NCI-H2029 (cell line): ENCODE measurements at regions not wholly inside any gene's neighbourhood (a gene's known extent, or its start where the extent isn't known, plus 50 kb on each side); places are given as distances from the start of the nearest gene placed in this dataset.

ENCODE experiments used
- DNase-seq: peaks from one replicate; lab custom pipeline; 2025; lab: John Stamatoyannopoulos, UW

DNA sequence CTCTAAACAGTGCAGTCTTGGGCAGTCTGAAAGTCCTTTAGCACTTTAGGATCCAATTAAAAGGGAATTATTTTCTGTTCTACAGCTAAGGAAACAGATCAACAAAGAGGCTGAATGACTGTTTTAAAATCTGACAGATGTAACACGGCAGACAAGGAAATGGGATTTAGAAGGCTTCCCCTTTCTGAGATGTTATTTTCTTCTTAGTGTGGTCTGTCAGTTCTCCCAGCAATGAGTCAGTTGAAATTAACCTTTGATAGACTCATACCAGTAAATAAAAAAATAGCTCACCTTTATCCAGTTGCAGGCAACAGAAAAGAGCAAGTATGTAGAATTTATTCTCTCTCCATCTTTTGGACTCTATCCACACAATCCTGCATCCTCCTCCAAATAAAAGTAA is 98.1 kb downstream of the NEDD1 start:
- no peak for DNase-seq

- no peak for DNase-seq
These were observed 98.6 kb downstream of the NEDD1 start for GRCh38 chr12:97005646-97006045.

- DNase-seq = no peak
These were observed 99.5 kb downstream of the NEDD1 start for GRCh38 chr12:97006585-97006984.

DNA sequence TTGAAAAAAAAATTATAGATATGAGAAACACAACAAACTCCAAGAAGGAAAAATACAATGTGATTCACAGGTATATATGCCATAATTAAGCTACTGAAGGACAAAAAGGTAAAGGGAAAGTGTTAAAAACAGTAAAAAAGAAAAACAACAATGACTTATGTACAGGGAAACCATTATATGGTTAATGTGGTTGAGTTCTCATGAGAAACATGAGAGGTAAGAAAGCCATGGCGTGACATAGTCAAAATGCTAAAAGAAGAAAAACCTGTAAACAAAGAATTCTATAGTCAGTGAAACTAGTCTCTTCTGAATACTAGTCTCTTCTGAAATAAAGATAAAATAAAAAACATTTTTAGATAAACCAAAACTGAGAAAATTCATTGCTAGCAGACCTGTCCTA is 109.1 kb downstream of the NEDD1 start:
- no peak for DNase-seq

- no peak for DNase-seq
These were observed 110.2 kb downstream of the NEDD1 start for GRCh38 chr12:97017213-97017612.

GRCh38 chr12:97022536-97023230 is 115.6 kb downstream of the NEDD1 start:
- no peak for DNase-seq

DNA sequence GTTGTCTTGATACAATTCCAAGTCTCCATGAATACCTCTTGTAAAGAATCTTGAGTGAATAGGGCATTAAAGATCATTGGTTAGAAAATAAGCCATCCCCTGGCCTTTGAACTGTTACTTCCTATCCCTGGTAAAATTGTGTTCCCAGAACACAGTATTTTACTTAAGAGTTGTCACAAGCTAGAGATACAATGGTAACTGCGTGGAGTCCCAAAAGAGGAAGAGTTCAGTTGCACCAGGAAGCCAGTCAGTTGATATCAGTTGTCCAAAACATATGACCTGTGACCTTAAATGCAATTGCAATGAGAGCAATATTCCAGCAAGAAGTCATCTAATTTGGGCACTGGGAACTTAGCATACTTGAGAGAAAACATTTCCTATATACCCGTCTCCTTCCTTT is 117.3 kb downstream of the NEDD1 start:
- no peak for DNase-seq

DNA sequence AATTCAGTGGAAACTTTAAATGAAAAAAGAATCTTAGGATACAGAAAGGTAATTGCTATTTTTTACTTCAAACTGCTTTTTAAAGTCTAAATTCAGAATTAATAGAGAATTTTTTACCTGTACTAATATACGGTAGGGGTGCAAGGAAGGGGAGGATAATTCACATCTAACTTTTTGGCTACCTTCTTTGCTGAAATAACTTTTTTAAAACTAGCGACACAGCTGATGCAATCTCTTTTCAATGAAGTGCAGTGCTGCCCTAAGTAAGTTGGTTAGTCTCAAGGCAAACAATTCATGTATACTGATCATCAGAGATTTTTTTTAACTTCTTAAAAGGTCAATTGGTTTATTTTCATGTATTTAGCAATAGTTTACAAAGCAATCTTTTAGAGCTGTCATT is 119.8 kb downstream of the NEDD1 start:
- no peak for DNase-seq

GRCh38 chr12:97027482-97027881 is 120.4 kb downstream of the NEDD1 start:
- DNase-seq = no peak

DNA sequence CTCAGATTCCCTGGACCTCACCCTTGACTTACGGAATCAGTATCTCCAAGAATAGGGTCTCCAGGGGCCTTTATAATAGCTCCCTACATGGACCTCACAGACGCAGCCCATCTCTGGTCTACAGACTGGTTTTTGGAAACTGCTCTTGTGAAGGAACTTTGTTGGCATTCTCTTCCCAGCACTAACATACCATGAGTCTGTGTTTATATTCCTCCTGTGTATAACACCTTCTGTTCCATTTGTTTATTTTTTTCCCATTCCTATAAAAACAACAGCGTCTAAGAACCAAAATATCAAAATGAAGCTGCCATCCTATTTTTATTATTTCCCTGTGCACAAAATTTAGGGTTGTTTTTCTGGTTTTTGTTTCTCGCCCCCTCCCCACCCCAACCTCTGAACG is 131.1 kb downstream of the NEDD1 start:
- no peak for DNase-seq

DNA sequence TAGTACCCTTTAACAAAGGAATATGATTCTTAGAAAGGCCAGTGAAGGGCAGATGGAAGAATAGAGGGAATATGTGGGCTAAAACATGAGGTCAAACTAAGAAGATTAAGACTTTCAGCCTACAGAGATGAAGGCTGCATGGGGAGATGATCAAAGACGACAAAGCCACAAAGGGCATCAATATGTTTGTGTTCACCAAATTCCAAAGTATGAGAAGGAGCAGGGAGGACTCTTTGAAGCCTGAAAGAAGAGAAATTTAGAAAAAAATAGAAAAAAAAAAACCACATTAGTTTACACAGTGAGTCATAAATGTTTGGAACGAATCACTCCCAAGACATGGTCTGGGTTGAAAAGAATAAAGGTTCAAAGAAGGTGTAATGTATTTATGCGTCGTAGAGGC is 131.8 kb downstream of the NEDD1 start:
- DNase-seq = no peak

DNA sequence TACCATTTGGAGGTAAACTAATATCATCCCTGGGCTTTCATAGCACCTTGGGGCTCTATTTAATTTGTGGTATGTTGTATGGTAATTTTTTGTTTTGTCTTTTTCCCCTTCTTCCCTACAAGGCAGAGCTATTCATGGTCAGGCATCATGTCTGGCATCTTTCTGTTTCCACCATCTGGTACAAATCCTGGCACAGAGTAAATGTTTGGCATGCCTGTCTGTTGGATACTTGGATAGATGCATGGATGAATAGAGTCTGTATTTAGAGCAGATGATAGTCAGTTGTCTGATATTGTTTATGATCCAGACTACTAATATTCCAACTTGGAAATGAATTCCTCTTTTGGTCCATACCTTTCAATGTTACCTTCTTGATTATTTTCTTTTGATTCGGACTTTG is 139.8 kb downstream of the NEDD1 start:
- DNase-seq = no peak

DNA sequence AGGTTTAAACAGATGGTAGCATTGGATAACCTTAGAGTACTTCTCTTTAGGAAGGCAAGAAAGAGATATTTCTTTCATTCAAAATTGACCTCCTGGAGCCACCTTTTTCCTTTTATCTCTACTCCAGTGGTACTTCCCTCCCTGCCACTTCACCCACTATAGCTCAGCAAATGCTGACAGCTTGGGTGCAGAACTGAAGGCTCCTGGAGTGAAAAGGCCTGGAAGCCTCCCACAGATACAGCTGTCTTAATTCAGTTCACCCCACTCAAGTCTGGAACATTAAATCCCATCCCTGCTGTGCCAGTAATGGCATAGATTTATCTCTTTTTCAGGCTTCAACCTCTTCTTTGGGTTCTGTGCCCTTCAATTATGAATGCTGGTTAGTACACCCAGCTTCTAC is 140.3 kb downstream of the NEDD1 start:
- DNase-seq = no peak

GRCh38 chr12:97048421-97049035 is 141.5 kb downstream of the NEDD1 start:
- DNase-seq = no peak

DNA sequence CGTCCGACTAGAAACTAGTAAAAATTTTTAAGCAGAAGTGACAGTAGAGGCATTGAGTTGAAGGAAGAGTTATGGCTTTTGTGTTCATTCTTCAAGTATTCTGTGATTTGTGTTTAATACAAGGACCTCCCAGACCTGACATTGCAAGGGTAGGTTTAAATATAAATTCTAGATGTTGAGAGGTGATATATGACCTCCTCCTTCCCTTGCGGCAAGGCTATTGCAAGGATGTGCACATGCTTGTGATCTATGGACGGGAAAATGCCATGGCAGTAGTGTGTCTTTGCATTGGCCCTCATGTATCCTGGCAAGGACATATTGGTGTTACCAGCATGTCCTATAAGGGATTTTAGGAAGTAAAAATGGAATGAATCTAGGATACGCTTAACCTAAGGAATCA is 143.5 kb downstream of the NEDD1 start:
- no peak for DNase-seq

DNA sequence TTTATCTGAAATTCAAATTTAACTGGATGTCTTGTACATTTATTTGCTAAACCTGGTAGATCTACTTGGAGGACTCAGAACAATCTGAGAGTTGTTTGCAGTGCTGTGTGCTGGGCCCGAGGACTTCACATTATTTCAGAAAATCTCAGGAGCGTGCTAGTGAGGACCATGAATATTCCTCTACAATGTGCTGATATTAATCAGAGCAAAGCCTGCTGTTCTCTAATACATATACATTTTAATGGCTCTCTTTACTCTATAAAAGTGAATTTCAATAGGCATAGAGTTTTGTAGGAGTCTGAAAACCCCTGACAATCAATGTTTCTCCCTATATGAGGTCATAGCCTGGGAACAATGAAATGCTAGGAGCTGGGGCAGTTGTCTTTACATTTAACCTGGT is 144.3 kb downstream of the NEDD1 start:
- no peak for DNase-seq

- DNase-seq = no peak
These were observed 154.1 kb downstream of the NEDD1 start for GRCh38 chr12:97061171-97061570.

DNA sequence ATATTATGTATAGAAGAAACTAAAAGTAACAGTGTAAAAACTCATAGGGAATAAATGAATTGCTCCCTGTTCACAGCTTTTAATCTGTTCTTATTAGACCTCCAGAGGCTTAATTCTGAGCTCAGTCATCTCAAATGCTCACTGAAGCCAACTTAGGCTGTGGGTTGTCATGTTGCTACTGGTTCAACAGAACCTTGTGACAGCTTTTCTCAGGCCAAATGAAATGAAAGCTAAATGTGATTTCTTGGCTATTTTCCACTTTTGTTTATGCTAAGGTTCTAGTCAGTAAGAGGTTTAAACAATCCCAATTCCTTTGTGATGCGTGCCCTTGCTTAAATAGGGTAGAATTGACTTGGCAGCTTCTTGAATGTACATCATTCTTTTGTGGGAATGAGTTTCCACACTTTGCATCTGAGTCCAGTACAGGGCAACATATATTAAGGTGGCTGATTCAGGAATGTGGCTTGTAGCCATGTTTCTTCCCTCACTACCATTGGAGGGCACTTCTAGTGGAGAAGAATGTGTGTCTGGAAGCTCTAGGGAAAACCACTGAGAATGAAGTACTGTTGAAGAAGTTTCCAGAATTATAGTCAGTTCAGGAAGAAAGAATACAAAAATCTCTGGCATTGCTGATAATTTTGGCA is 156.4 kb downstream of the NEDD1 start:
- no peak for DNase-seq

- DNase-seq = no peak
These were observed 168.3 kb downstream of the NEDD1 start for GRCh38 chr12:97075161-97075933.

DNA sequence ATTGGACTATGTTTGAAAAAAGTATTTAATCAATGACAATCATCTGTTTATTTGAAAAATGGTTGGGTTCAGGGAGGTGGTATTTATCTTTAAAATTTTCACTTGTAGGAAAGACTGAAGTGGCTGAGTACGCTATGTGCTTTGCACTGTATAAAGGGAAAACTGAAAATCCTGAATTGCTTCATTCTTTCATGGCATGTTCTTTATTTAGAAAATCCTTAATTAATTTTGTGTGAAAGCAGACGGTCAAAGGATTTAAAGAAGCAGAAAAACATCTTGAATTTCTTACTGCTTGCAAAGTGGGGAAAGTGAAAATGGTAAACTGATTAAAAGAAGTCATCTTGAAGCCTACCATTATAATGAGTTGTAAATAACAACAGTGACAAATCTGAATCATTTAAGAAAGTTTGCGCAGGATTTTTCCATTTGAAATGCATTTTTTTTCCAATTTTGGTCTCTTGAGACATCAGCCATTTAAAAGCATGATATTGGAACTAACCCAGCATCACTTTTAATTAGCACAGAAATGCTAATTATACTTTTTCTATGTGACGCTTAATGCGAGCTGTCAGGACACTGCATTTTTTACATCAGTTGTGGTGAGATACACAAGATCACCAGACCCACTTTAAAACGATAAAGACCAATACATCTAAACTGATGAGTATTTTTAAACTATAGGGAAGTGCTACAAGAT is 169.0 kb downstream of the NEDD1 start:
- DNase-seq = no peak

GRCh38 chr12:97076912-97077311 is 169.9 kb downstream of the NEDD1 start:
- DNase-seq = peak; percentile 77

DNA sequence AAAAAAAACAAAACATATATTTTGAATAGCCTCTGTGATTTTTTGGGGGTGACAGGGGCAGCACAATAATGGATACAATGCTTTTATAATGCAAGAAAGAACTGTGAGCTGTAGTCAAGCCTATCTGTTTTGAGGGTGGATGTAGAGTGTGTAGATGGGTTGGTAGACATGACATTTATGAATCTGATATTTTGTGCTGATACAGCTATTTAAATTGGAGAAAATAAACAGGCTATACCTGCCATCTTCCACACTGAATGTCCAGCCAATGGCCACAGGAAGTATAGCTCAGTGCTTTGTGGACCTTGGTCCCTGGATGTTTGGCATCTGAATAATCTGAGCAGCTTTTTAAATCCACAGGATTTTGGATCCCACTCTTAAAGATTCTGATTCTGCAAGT is 175.0 kb downstream of the NEDD1 start:
- DNase-seq = no peak
